ENCODE measurements at regions not wholly inside any gene's neighbourhood (a gene's known extent, or its start where the extent isn't known, plus 50 kb on each side); places are given as distances from the start of the nearest gene placed in this dataset.

DNA sequence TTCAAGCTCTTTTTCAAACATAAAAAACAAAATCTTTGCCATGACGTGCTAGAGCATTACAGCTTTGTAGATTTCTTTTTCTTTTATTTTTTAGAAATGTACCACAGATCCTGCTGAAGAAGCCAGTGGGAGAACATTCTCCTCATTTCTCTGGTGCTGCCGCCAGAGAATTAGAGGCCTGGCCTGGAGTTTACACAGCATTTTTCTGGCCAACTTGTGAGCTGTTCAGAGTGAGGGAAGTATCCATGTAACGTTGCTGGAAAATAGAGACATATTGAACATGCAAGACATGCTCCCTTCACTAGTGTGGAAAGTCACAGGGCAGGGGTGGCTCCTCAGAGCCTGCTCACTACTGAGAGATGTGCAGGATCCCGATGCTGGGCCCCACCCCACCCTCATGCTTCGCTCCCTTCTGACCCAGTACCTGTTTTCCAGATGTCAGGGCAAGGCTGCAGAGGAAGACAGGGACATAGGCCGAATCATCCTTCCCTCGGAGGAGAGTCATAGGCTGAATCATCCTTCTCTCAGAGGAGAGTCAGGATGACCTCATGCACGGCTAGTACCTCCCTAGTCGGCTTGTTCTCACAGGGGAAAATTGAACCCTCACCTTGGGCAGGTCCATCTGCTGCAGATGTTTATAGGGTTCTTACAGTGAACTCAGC lies 298.5 kb downstream of the INSIG2 start:
- ChIA-PET CTCF (no interaction called here), SMC1A (ENCODE audit: uncharacterized antibody, unreplicated experiment) (no interaction called here), POLR2A (no interaction called here), RAD21 (ENCODE audit: unreplicated experiment) (no interaction called here)
- no peaks in the 10 kb centered on the region for H3K27me3 ChIP-seq (replicated peaks in 1 of 2; ENCODE audit: control insufficient read depth in 2 of 2, insufficient read depth in 2 of 2, low read length in 1 of 2)
- H3K4me3 ChIP-seq, result no peak overlapping the region
- H3K79me2 ChIP-seq (ENCODE audit: control insufficient read depth, insufficient read depth, low read length), result no peaks in the 10 kb centered on the region
- no peaks in the 10 kb centered on the region for H4K20me1 ChIP-seq (ENCODE audit: control insufficient read depth, insufficient read depth)
- H3K4me1 ChIP-seq (ENCODE audit: control insufficient read depth, insufficient read depth, low read length), result no peaks in the 10 kb centered on the region
- ATAC-seq (no peak), DNase-seq (ENCODE audit: low read depth, low spot score) (no peak), FAIRE-seq (no peak)
- BruUV-seq (replicated peaks), result no TSS peak
- H3K27ac ChIP-seq (ENCODE audit: control insufficient read depth, insufficient read depth), result no peak overlapping the region
- no peaks in the 10 kb centered on the region for H3K36me3 ChIP-seq (ENCODE audit: control insufficient read depth in 2 of 2, insufficient read depth in 2 of 2, low read length in 1 of 2)
- 20% methylated on average over 9 of the region's 9 CpGs for WGBS (ENCODE audit: insufficient coverage, insufficient replicate concordance, low lambda C conversion rate, missing lambda C conversion rate)
- TF ChIP-seq ZSCAN29 (IDR thresholded peaks at IDR 0.05) (no peak), HCFC1 (IDR thresholded peaks at IDR 0.05; ENCODE audit: low read length) (no peak), ZNF207 (IDR thresholded peaks at IDR 0.05; ENCODE audit: borderline replicate concordance) (no peak), IRF3 (IDR thresholded peaks at IDR 0.05) (no peak), ZNF274 (IDR thresholded peaks at IDR 0.05; ENCODE audit: insufficient read depth, insufficient read length) (no peak), IKZF2 (IDR thresholded peaks at IDR 0.05) (no peak), MTA3 (IDR thresholded peaks at IDR 0.05; ENCODE audit: borderline replicate concordance, low read length) (no peak), MYB (IDR thresholded peaks at IDR 0.05; ENCODE audit: borderline replicate concordance, low read depth, low read length) (no peak), DPF2 (IDR thresholded peaks at IDR 0.05) (no peak)
- TF ChIP-seq, protein P1, sequence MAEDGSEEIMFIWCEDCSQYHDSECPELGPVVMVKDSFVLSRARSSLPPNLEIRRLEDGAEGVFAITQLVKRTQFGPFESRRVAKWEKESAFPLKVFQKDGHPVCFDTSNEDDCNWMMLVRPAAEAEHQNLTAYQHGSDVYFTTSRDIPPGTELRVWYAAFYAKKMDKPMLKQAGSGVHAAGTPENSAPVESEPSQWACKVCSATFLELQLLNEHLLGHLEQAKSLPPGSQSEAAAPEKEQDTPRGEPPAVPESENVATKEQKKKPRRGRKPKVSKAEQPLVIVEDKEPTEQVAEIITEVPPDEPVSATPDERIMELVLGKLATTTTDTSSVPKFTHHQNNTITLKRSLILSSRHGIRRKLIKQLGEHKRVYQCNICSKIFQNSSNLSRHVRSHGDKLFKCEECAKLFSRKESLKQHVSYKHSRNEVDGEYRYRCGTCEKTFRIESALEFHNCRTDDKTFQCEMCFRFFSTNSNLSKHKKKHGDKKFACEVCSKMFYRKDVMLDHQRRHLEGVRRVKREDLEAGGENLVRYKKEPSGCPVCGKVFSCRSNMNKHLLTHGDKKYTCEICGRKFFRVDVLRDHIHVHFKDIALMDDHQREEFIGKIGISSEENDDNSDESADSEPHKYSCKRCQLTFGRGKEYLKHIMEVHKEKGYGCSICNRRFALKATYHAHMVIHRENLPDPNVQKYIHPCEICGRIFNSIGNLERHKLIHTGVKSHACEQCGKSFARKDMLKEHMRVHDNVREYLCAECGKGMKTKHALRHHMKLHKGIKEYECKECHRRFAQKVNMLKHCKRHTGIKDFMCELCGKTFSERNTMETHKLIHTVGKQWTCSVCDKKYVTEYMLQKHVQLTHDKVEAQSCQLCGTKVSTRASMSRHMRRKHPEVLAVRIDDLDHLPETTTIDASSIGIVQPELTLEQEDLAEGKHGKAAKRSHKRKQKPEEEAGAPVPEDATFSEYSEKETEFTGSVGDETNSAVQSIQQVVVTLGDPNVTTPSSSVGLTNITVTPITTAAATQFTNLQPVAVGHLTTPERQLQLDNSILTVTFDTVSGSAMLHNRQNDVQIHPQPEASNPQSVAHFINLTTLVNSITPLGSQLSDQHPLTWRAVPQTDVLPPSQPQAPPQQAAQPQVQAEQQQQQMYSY (CRISPR knock-in tag; IDR thresholded peaks at IDR 0.05), result no peak
- TF ChIP-seq, protein P2, sequence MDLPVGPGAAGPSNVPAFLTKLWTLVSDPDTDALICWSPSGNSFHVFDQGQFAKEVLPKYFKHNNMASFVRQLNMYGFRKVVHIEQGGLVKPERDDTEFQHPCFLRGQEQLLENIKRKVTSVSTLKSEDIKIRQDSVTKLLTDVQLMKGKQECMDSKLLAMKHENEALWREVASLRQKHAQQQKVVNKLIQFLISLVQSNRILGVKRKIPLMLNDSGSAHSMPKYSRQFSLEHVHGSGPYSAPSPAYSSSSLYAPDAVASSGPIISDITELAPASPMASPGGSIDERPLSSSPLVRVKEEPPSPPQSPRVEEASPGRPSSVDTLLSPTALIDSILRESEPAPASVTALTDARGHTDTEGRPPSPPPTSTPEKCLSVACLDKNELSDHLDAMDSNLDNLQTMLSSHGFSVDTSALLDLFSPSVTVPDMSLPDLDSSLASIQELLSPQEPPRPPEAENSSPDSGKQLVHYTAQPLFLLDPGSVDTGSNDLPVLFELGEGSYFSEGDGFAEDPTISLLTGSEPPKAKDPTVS (IDR thresholded peaks at IDR 0.05; ENCODE audit: low read depth, low read length), result no peak
- no peak overlapping the region for H3K4me2 ChIP-seq (ENCODE audit: control insufficient read depth, insufficient read depth)
- no peak overlapping the region for H2AFZ ChIP-seq (ENCODE audit: control insufficient read depth, low read depth, low read length)
- no peaks in the 10 kb centered on the region for H3K9me3 ChIP-seq (replicated peaks; ENCODE audit: control insufficient read depth, insufficient read depth, low read length)
- intact Hi-C loops (cut with micrococcal nuclease; ENCODE audit: unreplicated experiment), result no loop called here
- H3K9ac ChIP-seq (ENCODE audit: control insufficient read depth, insufficient read depth, low read length), result no peak overlapping the region
- in situ Hi-C loops (cut with MboI), result no loop called here

Measured in GM12878 (cell line).